ENCODE measurements at regions not wholly inside any gene's neighbourhood (a gene's known extent, or its start where the extent isn't known, plus 50 kb on each side); places are given as distances from the start of the nearest gene placed in this dataset.

DNA sequence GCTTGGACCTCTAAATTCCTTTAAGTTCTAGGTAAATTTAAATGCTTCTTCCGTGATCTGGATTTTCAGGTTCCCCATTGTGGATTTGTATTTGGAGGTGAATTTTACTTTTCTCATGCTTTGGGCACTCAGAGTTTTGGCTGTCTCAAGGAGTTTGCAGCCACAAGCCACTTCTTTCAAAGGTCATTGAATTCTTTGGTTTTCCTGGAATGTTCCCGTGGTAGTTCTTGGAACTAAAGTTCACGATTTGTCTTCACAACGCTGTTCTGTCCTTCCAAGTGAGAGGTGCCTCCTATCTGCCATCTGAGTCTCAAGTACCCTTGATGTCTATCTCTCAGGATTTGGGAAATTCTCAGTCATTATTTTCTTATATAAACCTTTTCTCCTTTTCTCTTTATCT lies 1438.7 kb upstream of the ZEB2 start:
- H3K27me3 ChIP-seq (ENCODE audit: insufficient read depth) = no peaks in the 10 kb centered on the region

More for the DNA sequence above, 1438.7 kb upstream of the ZEB2 start:
- Histone ChIP-seq H3K79me2 (replicated peaks; ENCODE audit: insufficient read depth) (no peaks in the 10 kb centered on the region), H3K4me1 (ENCODE audit: insufficient read depth) (no peaks in the 10 kb centered on the region), H3K36me3 (ENCODE audit: insufficient read depth) (peaks cover 2% of the 10 kb centered on the region; the same call in 1 of the 2 replicates), H3K4me3 (no peak overlapping the region), H3K9me2 (ENCODE audit: insufficient read depth) (peaks cover 9% of the 10 kb centered on the region), H3F3A (replicated peaks; ENCODE audit: low read depth) (no peaks in the 10 kb centered on the region), H2AFZ (no peak overlapping the region), H4K20me1 (replicated peaks; ENCODE audit: insufficient read depth) (no peaks in the 10 kb centered on the region), H3K27ac (ENCODE audit: low read depth) (no peak overlapping the region), H3K4me2 (no peak overlapping the region)
- no peak for DNase-seq (ENCODE audit: low spot score)
- no peak for ATAC-seq
- Mint-ChIP-seq H3K4me3 (no peak overlapping the region), H3K9me3 (peaks cover 52% of the 10 kb centered on the region), H3K36me3 (ENCODE audit: low read depth) (peaks cover 56% of the 10 kb centered on the region), H3K27ac (no peak overlapping the region), H3K4me1 (no peaks in the 10 kb centered on the region; the same call in 1 of the 3 replicates), H3K27me3 (ENCODE audit: insufficient read depth, low read depth, poor library complexity) (peaks cover 2% of the 10 kb centered on the region)
- TF ChIP-seq, protein P1, sequence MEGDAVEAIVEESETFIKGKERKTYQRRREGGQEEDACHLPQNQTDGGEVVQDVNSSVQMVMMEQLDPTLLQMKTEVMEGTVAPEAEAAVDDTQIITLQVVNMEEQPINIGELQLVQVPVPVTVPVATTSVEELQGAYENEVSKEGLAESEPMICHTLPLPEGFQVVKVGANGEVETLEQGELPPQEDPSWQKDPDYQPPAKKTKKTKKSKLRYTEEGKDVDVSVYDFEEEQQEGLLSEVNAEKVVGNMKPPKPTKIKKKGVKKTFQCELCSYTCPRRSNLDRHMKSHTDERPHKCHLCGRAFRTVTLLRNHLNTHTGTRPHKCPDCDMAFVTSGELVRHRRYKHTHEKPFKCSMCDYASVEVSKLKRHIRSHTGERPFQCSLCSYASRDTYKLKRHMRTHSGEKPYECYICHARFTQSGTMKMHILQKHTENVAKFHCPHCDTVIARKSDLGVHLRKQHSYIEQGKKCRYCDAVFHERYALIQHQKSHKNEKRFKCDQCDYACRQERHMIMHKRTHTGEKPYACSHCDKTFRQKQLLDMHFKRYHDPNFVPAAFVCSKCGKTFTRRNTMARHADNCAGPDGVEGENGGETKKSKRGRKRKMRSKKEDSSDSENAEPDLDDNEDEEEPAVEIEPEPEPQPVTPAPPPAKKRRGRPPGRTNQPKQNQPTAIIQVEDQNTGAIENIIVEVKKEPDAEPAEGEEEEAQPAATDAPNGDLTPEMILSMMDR (conservative IDR thresholded peaks at IDR 0.05; ENCODE audit: low read depth in 2 of 2) = no peak
- TF ChIP-seq STAT1 (IDR thresholded peaks at IDR 0.05; ENCODE audit: unreplicated experiment) (no peak), ZNF331 (CRISPR knock-in tag; IDR thresholded peaks at IDR 0.05; ENCODE audit: low read depth) (no peak), NANOG (IDR thresholded peaks at IDR 0.05; ENCODE audit: borderline replicate concordance) (no peak), ZNF114 (CRISPR knock-in tag; IDR thresholded peaks at IDR 0.05) (no peak), POLR2AphosphoS5 (IDR thresholded peaks at IDR 0.05; ENCODE audit: low read depth) (no peak), CREB1 (CRISPR knock-in tag; IDR thresholded peaks at IDR 0.05; ENCODE audit: low read depth) (no peak), JUNB (IDR thresholded peaks at IDR 0.05; ENCODE audit: unreplicated experiment) (no peak), EZH2phosphoT487 (IDR thresholded peaks at IDR 0.05; ENCODE audit: unreplicated experiment) (no peak), EZH2 (IDR thresholded peaks at IDR 0.05; ENCODE audit: low read depth, unreplicated experiment) (no peak)
- TF ChIP-seq, protein P2, sequence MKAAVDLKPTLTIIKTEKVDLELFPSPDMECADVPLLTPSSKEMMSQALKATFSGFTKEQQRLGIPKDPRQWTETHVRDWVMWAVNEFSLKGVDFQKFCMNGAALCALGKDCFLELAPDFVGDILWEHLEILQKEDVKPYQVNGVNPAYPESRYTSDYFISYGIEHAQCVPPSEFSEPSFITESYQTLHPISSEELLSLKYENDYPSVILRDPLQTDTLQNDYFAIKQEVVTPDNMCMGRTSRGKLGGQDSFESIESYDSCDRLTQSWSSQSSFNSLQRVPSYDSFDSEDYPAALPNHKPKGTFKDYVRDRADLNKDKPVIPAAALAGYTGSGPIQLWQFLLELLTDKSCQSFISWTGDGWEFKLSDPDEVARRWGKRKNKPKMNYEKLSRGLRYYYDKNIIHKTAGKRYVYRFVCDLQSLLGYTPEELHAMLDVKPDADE (IDR thresholded peaks at IDR 0.05) = no peak
- TF ChIP-seq, protein P3, sequence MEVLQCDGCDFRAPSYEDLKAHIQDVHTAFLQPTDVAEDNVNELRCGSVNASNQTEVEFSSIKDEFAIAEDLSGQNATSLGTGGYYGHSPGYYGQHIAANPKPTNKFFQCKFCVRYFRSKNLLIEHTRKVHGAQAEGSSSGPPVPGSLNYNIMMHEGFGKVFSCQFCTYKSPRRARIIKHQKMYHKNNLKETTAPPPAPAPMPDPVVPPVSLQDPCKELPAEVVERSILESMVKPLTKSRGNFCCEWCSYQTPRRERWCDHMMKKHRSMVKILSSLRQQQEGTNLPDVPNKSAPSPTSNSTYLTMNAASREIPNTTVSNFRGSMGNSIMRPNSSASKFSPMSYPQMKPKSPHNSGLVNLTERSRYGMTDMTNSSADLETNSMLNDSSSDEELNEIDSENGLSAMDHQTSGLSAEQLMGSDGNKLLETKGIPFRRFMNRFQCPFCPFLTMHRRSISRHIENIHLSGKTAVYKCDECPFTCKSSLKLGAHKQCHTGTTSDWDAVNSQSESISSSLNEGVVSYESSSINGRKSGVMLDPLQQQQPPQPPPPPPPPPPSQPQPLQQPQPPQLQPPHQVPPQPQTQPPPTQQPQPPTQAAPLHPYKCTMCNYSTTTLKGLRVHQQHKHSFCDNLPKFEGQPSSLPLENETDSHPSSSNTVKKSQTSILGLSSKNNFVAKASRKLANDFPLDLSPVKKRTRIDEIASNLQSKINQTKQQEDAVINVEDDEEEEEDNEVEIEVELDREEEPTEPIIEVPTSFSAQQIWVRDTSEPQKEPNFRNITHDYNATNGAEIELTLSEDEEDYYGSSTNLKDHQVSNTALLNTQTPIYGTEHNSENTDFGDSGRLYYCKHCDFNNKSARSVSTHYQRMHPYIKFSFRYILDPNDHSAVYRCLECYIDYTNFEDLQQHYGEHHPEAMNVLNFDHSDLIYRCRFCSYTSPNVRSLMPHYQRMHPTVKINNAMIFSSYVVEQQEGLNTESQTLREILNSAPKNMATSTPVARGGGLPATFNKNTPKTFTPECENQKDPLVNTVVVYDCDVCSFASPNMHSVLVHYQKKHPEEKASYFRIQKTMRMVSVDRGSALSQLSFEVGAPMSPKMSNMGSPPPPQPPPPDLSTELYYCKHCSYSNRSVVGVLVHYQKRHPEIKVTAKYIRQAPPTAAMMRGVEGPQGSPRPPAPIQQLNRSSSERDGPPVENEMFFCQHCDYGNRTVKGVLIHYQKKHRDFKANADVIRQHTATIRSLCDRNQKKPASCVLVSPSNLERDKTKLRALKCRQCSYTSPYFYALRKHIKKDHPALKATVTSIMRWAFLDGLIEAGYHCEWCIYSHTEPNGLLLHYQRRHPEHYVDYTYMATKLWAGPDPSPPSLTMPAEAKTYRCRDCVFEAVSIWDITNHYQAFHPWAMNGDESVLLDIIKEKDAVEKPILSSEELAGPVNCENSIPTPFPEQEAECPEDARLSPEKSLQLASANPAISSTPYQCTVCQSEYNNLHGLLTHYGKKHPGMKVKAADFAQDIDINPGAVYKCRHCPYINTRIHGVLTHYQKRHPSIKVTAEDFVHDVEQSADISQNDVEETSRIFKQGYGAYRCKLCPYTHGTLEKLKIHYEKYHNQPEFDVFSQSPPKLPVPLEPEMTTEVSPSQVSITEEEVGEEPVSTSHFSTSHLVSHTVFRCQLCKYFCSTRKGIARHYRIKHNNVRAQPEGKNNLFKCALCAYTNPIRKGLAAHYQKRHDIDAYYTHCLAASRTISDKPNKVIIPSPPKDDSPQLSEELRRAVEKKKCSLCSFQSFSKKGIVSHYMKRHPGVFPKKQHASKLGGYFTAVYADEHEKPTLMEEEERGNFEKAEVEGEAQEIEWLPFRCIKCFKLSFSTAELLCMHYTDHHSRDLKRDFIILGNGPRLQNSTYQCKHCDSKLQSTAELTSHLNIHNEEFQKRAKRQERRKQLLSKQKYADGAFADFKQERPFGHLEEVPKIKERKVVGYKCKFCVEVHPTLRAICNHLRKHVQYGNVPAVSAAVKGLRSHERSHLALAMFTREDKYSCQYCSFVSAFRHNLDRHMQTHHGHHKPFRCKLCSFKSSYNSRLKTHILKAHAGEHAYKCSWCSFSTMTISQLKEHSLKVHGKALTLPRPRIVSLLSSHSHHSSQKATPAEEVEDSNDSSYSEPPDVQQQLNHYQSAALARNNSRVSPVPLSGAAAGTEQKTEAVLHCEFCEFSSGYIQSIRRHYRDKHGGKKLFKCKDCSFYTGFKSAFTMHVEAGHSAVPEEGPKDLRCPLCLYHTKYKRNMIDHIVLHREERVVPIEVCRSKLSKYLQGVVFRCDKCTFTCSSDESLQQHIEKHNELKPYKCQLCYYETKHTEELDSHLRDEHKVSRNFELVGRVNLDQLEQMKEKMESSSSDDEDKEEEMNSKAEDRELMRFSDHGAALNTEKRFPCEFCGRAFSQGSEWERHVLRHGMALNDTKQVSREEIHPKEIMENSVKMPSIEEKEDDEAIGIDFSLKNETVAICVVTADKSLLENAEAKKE (CRISPR knock-in tag; IDR thresholded peaks at IDR 0.05) = no peak
- TF ChIP-seq, protein P4, sequence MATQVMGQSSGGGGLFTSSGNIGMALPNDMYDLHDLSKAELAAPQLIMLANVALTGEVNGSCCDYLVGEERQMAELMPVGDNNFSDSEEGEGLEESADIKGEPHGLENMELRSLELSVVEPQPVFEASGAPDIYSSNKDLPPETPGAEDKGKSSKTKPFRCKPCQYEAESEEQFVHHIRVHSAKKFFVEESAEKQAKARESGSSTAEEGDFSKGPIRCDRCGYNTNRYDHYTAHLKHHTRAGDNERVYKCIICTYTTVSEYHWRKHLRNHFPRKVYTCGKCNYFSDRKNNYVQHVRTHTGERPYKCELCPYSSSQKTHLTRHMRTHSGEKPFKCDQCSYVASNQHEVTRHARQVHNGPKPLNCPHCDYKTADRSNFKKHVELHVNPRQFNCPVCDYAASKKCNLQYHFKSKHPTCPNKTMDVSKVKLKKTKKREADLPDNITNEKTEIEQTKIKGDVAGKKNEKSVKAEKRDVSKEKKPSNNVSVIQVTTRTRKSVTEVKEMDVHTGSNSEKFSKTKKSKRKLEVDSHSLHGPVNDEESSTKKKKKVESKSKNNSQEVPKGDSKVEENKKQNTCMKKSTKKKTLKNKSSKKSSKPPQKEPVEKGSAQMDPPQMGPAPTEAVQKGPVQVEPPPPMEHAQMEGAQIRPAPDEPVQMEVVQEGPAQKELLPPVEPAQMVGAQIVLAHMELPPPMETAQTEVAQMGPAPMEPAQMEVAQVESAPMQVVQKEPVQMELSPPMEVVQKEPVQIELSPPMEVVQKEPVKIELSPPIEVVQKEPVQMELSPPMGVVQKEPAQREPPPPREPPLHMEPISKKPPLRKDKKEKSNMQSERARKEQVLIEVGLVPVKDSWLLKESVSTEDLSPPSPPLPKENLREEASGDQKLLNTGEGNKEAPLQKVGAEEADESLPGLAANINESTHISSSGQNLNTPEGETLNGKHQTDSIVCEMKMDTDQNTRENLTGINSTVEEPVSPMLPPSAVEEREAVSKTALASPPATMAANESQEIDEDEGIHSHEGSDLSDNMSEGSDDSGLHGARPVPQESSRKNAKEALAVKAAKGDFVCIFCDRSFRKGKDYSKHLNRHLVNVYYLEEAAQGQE (IDR thresholded peaks at IDR 0.05; ENCODE audit: unreplicated experiment) = no peak

Data from GM23338 (cell line).